Fibroblast of peridontal ligament (primary cell): ENCODE measurements at regions not wholly inside any gene's neighbourhood (a gene's known extent, or its start where the extent isn't known, plus 50 kb on each side); places are given as distances from the start of the nearest gene placed in this dataset.
"Not testable (repeated sequence)": the region's sequence is repeated elsewhere in the genome, so short reads cannot be mapped to it uniquely, and the experiment has no call there.

Source experiments
- DNase-seq: peaks from one replicate; pipeline ENCODE4 v3.0.0-alpha.2; 2010; ENCODE audit errors: extremely low read depth

DNA sequence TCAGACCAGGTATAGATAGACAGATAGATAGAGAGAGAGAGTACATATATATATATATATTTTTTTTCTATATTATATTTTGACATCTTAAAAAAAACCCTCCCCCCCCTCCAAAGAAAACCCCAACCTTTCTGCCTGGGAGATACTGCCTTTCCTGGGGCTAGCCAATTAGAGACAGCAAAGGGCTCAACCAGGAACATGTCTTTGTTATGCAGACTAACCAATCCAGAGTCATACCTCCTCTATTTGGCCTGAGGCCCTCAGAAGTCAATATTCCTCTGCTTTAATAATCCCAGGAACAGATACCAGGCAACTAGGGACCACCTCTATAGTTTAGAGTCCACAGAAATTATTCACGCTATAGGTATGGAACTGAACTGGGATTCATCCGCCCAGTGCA, 135.6 kb upstream of the MAD2L1 start:
- no peak for DNase-seq

GRCh38 chr4:120200573-120201110, 134.0 kb upstream of the MAD2L1 start:
- DNase-seq, result not testable (repeated sequence)

- no peak for DNase-seq
These were observed 131.8 kb upstream of the MAD2L1 start for GRCh38 chr4:120198411-120198810.

GRCh38 chr4:120177603-120178002, 111.0 kb upstream of the MAD2L1 start:
- DNase-seq, result no peak

- DNase-seq, result no peak
These were observed 108.6 kb upstream of the MAD2L1 start for GRCh38 chr4:120175272-120175671.

DNA sequence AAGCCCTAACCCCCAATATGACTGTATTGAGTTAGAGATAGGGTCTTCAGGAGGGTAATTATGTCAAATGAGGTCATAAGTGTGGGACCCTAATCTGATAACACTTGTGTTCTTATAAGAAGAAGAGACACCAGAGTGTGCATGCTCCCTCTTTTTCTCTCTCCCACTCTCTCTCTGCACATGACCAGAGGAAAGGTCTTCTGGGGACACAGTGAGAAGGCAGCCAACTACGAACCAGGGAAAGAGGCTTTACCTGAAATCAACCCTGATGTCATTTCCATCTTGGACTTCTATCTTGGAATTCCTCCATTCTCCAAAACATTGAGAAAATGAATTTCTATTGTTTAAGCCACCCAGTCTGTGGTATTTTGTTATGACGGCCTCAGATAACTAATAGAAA, 97.2 kb upstream of the MAD2L1 start:
- DNase-seq, result no peak

DNA sequence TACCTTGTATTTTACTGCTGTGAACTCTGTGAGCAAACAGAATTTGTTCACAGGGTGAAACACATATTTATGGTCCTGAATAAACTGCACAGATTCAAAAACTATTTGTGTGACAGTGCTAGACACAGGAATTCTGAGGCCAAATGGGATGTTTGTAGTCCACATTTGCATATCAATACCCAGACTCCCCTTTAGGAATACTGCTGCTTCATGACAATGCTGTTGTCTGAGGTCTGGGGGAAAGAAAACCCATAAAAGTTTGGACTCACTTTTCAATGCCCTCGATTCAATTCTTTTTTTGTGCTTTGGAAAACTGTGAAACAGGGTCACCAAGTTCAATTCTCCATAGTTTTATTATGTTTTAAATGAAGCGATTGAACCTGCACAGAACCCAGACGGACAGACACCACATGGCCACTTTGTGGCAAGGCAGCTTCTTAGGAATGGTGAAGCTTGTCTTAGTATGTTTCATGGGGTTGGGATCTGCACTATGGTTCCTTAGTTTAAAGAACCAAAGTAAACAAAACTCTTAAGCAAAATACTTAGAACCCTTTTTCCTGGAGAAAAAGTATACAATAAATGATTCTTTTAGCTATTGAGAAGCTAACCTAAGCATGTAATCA, 92.3 kb upstream of the MAD2L1 start:
- DNase-seq, result no peak

GRCh38 chr4:120158046-120158445, 91.4 kb upstream of the MAD2L1 start:
- DNase-seq, result peak; percentile 39

DNA sequence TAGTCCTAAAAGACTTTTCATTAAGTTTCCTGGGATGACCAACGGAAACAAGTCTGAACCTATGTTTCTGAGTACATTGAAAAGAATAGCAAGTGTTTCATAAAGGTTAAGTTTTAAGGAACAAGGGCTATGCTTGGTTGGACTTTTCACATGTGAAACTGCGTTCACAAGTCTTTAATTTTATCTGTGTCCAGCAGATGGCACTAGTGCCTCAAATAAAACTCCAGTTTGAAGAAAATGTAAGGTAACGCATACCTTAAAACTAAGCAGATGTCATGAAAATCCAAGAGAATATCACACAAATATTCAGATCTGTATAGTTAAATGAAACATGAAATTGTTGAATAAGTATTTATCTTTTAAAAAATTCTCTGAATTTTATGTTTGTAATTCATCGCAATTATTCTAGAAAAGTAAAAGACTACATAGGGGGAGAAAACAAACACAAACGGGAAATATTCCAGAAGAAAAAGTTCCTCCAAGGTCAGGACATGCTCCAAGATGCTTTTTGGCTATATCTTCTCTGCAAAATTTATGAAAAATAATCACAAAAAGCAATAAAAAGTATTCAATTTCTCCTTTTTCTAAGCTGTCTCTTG, 89.6 kb upstream of the MAD2L1 start:
- peak; percentile 92 for DNase-seq

GRCh38 chr4:120155287-120155686, 88.6 kb upstream of the MAD2L1 start:
- peak; percentile 8 for DNase-seq

- DNase-seq, result no peak
These were observed 78.0 kb upstream of the MAD2L1 start for GRCh38 chr4:120144634-120145033.

- DNase-seq, result no peak
These were observed 77.4 kb upstream of the MAD2L1 start for GRCh38 chr4:120144041-120144440.

DNA sequence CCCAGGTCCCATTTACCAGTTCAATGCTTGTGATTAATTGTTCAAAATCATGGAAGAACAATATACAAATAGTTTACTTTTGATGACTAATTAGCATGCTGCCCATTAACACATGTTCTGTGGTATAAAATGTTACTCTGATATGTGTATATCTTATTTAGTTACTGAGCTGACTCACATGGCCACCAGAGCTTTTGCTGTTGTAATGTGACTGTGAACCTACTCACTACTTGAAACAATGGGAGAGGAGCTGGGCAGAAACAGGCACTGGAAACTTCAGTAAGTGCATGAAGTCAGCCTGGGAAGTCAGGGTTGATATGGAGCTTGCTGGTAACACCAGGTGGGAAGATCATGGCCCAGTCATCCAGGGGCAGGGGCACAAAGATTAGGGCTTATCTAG, 72.7 kb upstream of the MAD2L1 start:
- peak; percentile 17 for DNase-seq

- peak; percentile 42 for DNase-seq
These were observed 66.3 kb upstream of the MAD2L1 start for GRCh38 chr4:120132935-120133334.

- DNase-seq, result no peak
These were observed 64.1 kb upstream of the MAD2L1 start for GRCh38 chr4:120130786-120131185.
